Cardiac fibroblast (primary cell): ENCODE measurements at regions not wholly inside any gene's neighbourhood (a gene's known extent, or its start where the extent isn't known, plus 50 kb on each side); places are given as distances from the start of the nearest gene placed in this dataset.
A peak's percentile ranks its signal among the peaks of the same experiment; 100 is the strongest.

Experiments
- DNase-seq, 2 donors: peaks; one replicate each; pipeline versions ENCODE4 v3.0.0 to v3.0.0-alpha.2; 2010; ENCODE audit warnings: low read depth in 2 of 2
- H3K4me3 ChIP-seq, 2 donors: replicated peaks in 1 of 2; 1 replicate in 1 of 2; 2 replicates in 1 of 2; pipeline ENCODE4 v1.5.1; 2011; ENCODE audit warnings: low read depth in 2 of 2, low read length in 2 of 2, mild to moderate bottlenecking in 2 of 2, moderate library complexity in 1 of 2
- CTCF ChIP-seq: IDR thresholded peaks from one replicate; pipeline ENCODE4 v1.5.1; 2011; ENCODE audit warnings: low read depth, mild to moderate bottlenecking, low read length, inconsistent platforms

GRCh38 chr10:117078168-117078837 lies 59.8 kb downstream of the VAX1 start:
- TF ChIP-seq CTCF: no peak
- no peak for DNase-seq
- no peak overlapping the region for H3K4me3 ChIP-seq

- TF ChIP-seq CTCF: no peak
- H3K4me3 ChIP-seq: no peak overlapping the region
- peak in 1 of 2 donors; percentile 9 for DNase-seq
These were observed 63.0 kb downstream of the VAX1 start for GRCh38 chr10:117075064-117075463.

- no peak for TF ChIP-seq CTCF
- H3K4me3 ChIP-seq: no peak overlapping the region
- DNase-seq: no peak
These were observed 63.4 kb downstream of the VAX1 start for GRCh38 chr10:117074621-117075020.

DNA sequence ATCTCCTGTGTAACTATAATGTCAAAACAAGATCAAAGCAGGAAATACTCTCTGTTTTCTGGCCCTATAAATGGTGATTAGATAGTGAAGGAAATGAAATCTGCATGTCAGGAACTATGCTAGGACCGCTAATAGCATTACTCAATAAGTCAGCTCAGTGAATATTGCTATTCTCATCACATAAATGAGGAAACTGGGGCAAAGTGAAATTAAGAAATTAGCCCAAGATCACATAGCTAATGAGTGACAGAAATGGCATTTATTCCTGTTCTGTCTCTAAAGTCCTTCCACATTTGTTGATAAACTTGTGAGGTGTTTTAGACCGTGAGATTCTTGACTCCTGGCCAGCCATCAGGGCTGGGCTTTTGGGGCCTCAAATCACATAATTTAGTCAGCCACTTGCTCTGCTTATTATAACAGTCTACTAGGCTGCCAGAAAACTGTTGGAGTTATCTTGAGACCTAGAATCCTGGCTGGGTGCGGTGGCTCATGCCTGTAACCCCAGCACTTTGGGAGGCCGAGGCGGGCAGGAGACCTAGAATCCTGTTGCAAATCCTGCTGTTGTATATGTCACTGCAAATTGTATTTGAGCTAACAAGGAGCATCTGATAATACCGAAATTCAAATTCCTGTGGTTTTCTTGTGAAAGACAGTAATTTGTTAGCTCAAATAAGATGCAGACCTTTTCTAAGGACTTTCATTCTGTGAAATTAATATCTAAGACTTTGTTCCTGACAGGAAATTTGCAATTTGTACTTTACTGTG lies 66.5 kb upstream of the SHTN1 start:
- TF ChIP-seq CTCF: no peak
- H3K4me3 ChIP-seq: no peak overlapping the region
- DNase-seq: peak in 1 of 2 donors; percentile 19
